UCSD-AML1 (cell line): ENCODE measurements at regions not wholly inside any gene's neighbourhood (a gene's known extent, or its start where the extent isn't known, plus 50 kb on each side); places are given as distances from the start of the nearest gene placed in this dataset.

ENCODE experiments used
- DNase-seq: peaks from one replicate; lab custom pipeline; 2025; ENCODE audit not compliant: unreplicated experiment; lab: John Stamatoyannopoulos, UW

GRCh38 chr13:47004540-47004939 lies 107.7 kb upstream of the HTR2A start:
- no peak for DNase-seq

DNA sequence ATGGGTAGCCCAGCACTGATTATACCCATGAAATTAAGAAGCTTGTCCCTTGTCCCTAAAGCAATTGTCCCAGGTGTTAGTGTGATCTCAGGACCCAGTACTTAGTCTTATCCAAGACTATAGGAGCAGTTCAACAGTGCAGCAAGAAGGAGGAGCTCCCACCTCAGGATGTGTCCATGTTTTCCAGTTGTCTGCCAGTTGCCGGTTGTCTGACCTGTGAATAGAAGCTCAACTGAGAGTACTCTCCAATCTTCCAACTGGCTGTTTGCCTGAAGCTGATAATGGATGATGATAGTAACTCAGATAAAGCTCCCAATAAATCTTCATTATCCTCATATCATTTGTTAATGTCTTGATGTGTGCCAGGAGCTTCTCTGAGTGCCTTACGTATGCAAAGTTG lies 107.2 kb upstream of the HTR2A start:
- DNase-seq = no peak

GRCh38 chr13:47000165-47000564 lies 103.3 kb upstream of the HTR2A start:
- DNase-seq = no peak

DNA sequence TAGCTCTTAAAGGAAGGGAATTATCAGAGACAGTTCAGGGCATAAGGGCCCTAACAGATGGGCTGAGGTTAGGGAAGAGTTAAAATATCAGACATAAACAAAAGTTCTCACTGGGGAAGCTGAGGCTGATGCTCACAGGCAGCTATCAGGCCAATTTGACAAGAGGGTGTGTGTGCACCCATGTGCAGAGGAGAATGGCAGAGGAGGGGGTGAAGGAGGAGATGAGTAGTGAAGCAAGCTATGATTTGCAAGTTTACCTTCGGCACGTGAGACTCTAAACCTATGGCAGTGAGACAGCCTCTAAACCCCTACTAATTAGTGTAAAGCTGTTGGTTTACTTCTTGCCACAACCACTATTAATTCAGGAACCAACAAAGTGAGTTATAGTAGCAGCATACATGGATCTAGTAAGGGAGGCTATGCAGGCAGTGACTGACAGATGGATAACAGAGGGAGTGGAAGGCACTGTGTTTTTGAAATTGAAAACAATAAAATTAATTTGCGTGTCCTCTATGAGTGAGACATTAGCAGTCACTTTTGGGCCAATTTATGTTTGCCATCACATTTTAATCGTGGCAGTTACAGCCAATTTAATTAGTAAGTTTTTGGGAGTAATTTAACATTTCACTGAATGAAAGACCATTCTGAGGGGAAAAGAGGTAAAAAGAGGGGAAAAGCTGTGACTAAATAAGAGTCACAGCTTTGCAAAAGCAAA lies 99.6 kb upstream of the HTR2A start:
- no peak for DNase-seq

DNA sequence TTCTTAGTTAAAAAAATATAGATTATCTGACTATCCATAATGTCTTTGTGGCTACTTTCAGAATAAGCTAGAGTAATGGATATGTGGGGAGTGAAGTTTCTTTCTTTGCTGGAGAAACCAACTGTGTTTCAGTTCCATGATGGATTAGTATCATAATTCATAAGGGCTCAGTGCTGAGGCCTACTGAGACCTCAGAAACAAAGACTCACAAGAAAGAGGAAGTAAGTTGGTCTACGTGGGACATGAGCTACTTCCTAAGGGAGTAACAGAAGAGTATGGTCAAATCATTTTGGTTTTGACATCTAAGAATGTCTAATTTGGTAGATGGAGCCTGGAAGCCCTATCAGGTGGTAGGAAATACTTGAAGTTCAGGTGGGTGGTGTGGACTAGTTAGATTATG lies 99.0 kb upstream of the HTR2A start:
- DNase-seq = no peak

GRCh38 chr13:46994492-46994891 lies 97.6 kb upstream of the HTR2A start:
- DNase-seq = no peak

DNA sequence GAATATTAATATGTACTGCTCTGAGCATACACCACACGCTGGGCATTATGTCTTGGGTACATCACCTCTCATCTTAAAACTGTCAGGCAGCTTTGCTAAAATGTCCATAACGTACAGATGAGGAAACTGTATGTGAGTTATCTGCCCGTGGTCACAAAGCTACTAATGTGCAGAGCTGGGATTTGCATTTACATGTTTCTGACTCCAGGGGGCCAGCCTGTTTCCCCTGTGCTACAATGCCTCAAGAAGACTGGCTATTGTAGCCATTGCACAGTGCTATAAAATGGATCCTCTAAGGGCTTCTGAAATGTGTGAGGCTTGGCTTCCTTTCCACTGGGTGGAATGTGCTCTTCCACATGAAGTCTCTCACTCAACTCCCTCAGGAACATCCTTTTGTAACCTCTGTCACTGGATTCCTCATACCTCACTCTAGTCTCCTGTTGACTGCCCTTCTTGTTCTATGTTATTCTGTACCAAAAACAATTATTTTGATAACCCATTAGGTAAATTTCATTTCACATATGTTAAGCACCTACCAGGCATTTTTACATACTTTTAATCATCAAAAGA lies 95.6 kb upstream of the HTR2A start:
- peak; percentile 15 for DNase-seq

DNA sequence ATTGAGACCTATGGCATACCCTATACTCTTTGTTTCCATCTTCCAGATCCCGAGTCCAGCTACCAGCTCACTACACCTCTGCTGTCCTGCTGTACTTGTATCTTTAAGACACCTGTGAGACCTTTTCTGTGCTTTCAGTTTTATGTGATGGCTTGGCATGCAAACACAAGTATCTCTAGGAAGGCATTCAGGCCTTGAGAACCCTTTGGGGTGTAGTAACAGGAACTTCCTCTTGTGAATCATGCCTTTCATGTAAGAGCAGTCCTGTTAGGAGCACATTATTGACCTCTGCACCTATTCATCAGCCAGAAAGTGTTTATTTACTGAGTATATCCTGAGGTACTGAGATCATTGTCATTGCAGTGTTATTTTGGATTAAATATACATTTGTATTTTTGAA lies 87.0 kb upstream of the HTR2A start:
- DNase-seq = no peak

DNA sequence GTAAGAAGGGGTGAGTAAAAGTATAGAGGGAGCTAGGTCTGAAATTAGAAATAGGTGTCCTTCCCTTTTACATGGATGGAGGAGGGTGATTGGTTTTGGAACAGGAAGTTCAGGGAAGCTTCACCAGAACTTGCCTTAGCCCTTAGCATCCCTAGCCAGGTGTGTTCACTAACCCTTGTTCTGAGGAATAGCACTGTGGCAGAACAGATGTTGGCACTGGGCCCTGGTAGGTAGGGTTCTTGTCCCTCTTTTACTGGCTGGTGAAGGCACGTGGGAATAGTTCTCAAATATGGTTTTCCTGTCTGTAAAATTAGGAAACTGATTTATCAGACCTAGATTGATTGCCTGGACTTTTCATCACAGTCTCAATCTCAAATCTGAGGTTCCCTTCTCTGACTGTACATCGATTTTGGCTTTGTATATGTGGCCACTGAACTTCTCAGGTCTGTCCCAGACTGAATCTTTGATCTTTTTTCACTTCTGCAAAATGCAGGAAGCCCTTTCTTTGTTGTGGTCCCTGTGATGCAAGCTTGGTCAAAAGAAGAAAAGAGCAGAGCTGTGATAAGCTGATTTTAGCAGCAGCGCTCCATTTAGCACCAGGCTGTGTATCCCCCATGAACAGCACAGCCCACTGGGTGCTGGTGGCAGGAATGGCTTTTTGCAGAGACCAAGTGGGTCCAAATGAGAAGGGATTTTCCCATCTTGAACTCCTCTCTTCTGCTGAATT lies 86.2 kb upstream of the HTR2A start:
- no peak for DNase-seq

- no peak for DNase-seq
Measured at GRCh38 chr13:46975173-46975572, 78.3 kb upstream of the HTR2A start.

- DNase-seq = no peak
Measured at GRCh38 chr13:46968450-46968849, 71.6 kb upstream of the HTR2A start.

DNA sequence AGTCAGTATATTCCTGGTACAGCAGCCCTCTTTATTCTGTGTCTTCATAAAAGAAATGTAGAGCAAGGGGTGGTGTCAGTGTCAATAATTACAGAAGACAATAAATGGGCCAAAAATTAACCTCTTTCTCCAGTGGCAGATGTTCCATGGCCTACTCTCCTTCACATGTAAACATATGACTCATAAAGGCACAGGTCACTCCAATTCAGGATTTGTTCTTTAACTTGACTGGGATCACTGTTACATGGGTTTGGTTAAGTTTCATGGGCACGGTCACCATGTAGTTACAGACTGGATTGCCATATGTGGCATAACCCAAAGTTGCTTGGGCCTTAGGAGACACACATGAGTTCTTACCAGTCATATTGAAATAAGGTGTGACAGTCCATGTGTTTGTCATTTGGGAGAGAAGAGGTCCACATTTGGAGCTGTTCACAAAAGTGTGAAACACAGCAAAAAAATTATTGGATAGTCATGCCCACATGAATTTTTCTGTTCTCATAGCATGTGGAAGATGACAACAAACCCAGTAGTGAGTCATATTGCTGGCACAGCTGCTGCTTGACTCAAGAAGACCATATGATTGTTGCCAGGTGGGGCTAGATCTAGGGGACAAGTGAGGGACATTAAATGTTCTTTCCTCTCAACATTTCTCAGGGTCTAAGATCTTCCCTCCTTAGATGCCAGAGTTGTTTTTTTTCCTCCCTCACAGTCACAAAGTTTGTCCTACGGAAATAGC lies 68.1 kb upstream of the HTR2A start:
- no peak for DNase-seq

DNA sequence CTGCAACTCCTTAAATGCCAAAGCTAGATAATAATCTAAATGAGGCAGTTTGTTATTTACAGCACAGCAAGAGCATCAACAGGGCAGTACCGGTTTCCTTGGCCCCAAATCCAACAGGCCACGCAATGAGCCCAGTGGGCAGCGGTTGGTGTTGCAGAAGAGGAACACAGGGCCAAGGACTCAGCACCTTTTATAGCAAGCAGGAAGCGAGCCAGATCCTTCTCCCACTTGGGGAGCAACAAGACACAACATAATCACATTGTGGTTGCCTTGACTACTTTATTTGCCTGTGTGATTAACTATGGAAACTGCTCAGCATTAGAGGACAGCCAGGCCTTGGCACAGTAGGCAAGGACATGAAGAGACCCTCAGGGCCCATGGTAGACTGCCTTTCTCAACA lies 67.1 kb upstream of the HTR2A start:
- no peak for DNase-seq

GRCh38 chr13:46962281-46962941 lies 65.6 kb upstream of the HTR2A start:
- no peak for DNase-seq

GRCh38 chr13:46961719-46962118 lies 64.9 kb upstream of the HTR2A start:
- DNase-seq = no peak

GRCh38 chr13:46953941-46954340 lies 57.1 kb upstream of the HTR2A start:
- no peak for DNase-seq

DNA sequence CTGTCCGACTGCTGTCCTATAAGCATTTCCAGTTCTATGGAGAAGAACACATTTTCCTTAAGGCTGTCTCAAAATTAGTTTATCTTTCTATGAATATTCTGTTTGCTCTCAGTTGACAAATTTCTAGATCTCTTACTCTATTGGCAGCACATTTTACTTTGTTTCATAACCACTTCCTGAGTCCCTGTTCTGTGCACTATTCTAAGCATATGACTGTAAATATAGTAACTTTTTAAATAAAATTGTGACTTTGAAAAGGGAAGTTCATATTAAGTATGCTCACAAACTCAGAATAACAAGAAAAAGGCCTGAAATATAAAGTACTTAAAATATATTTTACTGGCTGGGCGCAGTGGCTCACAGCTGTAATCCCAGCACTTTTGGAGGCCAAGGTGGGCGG lies 56.5 kb upstream of the HTR2A start:
- no peak for DNase-seq

GRCh38 chr13:46951516-46951915 lies 54.7 kb upstream of the HTR2A start:
- no peak for DNase-seq

- DNase-seq = no peak
Measured at GRCh38 chr13:46949211-46949610, 52.4 kb upstream of the HTR2A start.

- no peak for DNase-seq
Measured at GRCh38 chr13:46948338-46948737, 51.5 kb upstream of the HTR2A start.
